ENCODE measurements at regions not wholly inside any gene's neighbourhood (a gene's known extent, or its start where the extent isn't known, plus 50 kb on each side); places are given as distances from the start of the nearest gene placed in this dataset.

GRCh38 chrX:119303137-119303536 lies 67.1 kb downstream of the PGRMC1 start:
- TF ChIP-seq CTCF (conservative IDR thresholded peaks at IDR 0.05 in 1 of 2, IDR thresholded peaks at IDR 0.05 in 1 of 2; ENCODE audit: low read depth in 1 of 2, low read length in 2 of 2), result no peak
- no peak for TF ChIP-seq EZH2 (IDR thresholded peaks at IDR 0.05; ENCODE audit: low read length, missing control alignments)

All from fibroblast of lung (primary cell).